ENCODE measurements at regions not wholly inside any gene's neighbourhood (a gene's known extent, or its start where the extent isn't known, plus 50 kb on each side); places are given as distances from the start of the nearest gene placed in this dataset.

- DNase-seq (ENCODE audit: low read depth in 3 of 3): no peak
Measured at GRCh38 chr5:4511996-4512656, 628.0 kb upstream of the ADAMTS16 start.

- no peak for DNase-seq (ENCODE audit: low read depth in 3 of 3)
Measured at GRCh38 chr5:4513381-4513780, 626.7 kb upstream of the ADAMTS16 start.

GRCh38 chr5:4514067-4514648 is 626.0 kb upstream of the ADAMTS16 start:
- DNase-seq (ENCODE audit: low read depth in 3 of 3): no peak

- no peak for DNase-seq (ENCODE audit: low read depth in 3 of 3)
Measured at GRCh38 chr5:4518903-4519672, 621.0 kb upstream of the ADAMTS16 start.

- no peak for DNase-seq (ENCODE audit: low read depth in 3 of 3)
Measured at GRCh38 chr5:4520559-4520958, 619.6 kb upstream of the ADAMTS16 start.

- no peak for DNase-seq (ENCODE audit: low read depth in 3 of 3)
Measured at GRCh38 chr5:4523038-4523437, 617.1 kb upstream of the ADAMTS16 start.

GRCh38 chr5:4531756-4532704 is 608.1 kb upstream of the ADAMTS16 start:
- no peak for DNase-seq (ENCODE audit: low read depth in 3 of 3)

- DNase-seq (ENCODE audit: low read depth in 3 of 3): no peak
Measured at GRCh38 chr5:4532705-4533080, 607.4 kb upstream of the ADAMTS16 start.

- no peak for DNase-seq (ENCODE audit: low read depth in 3 of 3)
Measured at GRCh38 chr5:4533457-4534105, 606.5 kb upstream of the ADAMTS16 start.

GRCh38 chr5:4537489-4537888 is 602.6 kb upstream of the ADAMTS16 start:
- DNase-seq (ENCODE audit: low read depth in 3 of 3): no peak

GRCh38 chr5:4540375-4541173 is 599.6 kb upstream of the ADAMTS16 start:
- no peak for DNase-seq (ENCODE audit: low read depth in 3 of 3)

- DNase-seq (ENCODE audit: low read depth in 3 of 3): no peak
Measured at GRCh38 chr5:4541334-4541733, 598.8 kb upstream of the ADAMTS16 start.

GRCh38 chr5:4542145-4542778 is 597.9 kb upstream of the ADAMTS16 start:
- no peak for DNase-seq (ENCODE audit: low read depth in 3 of 3)

- no peak for DNase-seq (ENCODE audit: low read depth in 3 of 3)
Measured at GRCh38 chr5:4544049-4544670, 596.0 kb upstream of the ADAMTS16 start.

GRCh38 chr5:4547547-4547946 is 592.6 kb upstream of the ADAMTS16 start:
- DNase-seq (ENCODE audit: low read depth in 3 of 3): no peak

GRCh38 chr5:4548341-4548740 is 591.8 kb upstream of the ADAMTS16 start:
- no peak for DNase-seq (ENCODE audit: low read depth in 3 of 3)

- DNase-seq (ENCODE audit: low read depth in 3 of 3): no peak
Measured at GRCh38 chr5:4549351-4549750, 590.8 kb upstream of the ADAMTS16 start.

- no peak for DNase-seq (ENCODE audit: low read depth in 3 of 3)
Measured at GRCh38 chr5:4551034-4551433, 589.1 kb upstream of the ADAMTS16 start.

GRCh38 chr5:4553130-4553529 is 587.0 kb upstream of the ADAMTS16 start:
- DNase-seq (ENCODE audit: low read depth in 3 of 3): no peak

- no peak for DNase-seq (ENCODE audit: low read depth in 3 of 3)
Measured at GRCh38 chr5:4553978-4554377, 586.2 kb upstream of the ADAMTS16 start.
